GM13977 (cell line): ENCODE measurements at regions not wholly inside any gene's neighbourhood (a gene's known extent, or its start where the extent isn't known, plus 50 kb on each side); places are given as distances from the start of the nearest gene placed in this dataset.

Source experiments
- DNase-seq: peaks from one replicate; pipeline ENCODE4 v3.0.0; 2012; ENCODE audit warnings: low spot score
- CTCF ChIP-seq: IDR thresholded peaks from 2 replicates; pipeline ENCODE4 v1.5.1; 2012; ENCODE audit warnings: mild to moderate bottlenecking, control low read depth; ENCODE audit not compliant: insufficient read depth; ENCODE audit errors: extremely low read depth, missing control alignments
- in situ Hi-C: fragments of 300-500 bp; cut with MboI; formaldehyde crosslinking; loops from one replicate; pipeline ENCODE4 v1.12.0; 2022; ENCODE audit warnings: low sequenced_read_pairs, low pct_unique_long_range_greater_than_20kb, mixed read lengths, inconsistent platforms; ENCODE audit not compliant: unreplicated experiment

DNA sequence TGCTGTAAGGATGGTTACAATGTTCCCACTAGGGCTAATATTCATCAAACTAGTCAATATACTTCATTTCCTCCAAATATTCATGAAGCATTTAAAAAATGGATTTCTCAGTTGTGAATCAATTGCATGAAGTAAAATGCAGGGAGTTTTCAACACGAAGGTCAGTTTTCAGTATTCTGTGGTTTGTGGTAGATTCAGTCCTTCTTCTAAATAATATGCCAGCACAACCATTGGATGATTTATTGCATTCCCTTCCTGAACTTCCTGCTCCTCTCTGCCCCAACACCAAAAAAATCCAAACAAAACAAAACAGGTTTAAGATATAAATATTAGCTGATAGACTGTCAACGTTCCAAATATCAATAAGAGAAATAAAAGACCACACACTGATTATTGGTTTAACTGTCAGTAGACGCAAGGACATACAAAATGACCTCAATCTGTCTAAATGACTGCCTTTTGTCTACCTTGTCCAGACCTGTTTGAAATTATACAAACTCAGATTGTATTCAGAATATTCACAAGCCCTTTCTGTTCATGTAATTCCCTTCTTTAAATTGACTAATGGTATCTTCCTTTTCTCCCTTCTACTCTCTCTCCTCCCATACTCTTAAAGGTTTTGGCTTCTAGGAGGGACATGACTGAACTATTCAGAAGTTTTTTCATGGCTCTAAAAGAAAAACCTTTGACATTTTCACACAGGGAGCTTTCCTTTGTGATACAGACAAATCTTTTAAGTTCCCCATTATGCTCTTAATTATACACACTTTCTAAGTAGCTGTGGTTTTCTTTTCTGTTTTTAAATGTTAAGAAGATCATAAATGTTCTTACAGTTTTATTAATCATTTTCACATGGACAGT lies 92.6 kb upstream of the STT3B start:
- no peak for DNase-seq
- TF ChIP-seq CTCF, result no peak
- in situ Hi-C loops, result no loop called here

DNA sequence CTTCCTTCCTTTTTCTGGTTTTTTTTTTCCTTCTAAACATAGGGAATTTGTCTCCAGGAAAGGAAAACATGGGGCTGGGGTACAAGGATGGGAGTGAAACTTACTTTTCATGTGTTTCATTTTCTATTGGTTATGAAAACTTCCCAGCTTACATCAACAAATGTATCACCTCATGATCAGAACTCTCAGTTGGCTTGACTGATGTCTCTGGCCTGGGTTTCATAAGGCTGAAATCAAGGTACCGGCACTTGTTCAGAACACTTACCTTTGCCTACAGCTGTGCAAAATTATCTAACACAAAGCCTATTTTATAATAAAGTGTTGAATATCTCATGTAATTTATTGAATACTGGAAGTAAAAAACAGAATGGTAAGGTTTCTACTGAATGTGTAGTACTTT lies 91.8 kb upstream of the STT3B start:
- DNase-seq, result no peak
- TF ChIP-seq CTCF, result no peak
- in situ Hi-C loops, result no loop called here

DNA sequence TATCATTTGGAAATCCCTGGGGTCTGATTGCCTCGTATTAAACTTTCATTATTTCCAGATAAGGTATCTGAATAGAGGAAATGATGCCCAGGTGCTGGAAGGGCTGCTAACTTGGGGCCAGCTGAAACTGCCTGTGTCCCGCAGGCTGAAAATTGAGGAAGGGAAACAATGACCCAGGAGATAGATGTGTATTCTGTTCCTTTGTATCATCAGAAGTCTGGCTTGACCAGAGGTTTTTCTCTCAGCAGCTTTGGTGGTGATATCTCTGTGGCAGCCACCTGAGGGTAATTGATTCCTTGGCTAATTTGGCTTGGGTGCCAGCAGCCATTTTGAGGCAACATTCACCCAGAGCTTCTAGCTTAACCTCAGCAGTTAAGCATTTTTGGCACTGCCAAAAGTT lies 90.0 kb upstream of the STT3B start:
- no peak for DNase-seq
- in situ Hi-C loops, result no loop called here
- TF ChIP-seq CTCF, result no peak

DNA sequence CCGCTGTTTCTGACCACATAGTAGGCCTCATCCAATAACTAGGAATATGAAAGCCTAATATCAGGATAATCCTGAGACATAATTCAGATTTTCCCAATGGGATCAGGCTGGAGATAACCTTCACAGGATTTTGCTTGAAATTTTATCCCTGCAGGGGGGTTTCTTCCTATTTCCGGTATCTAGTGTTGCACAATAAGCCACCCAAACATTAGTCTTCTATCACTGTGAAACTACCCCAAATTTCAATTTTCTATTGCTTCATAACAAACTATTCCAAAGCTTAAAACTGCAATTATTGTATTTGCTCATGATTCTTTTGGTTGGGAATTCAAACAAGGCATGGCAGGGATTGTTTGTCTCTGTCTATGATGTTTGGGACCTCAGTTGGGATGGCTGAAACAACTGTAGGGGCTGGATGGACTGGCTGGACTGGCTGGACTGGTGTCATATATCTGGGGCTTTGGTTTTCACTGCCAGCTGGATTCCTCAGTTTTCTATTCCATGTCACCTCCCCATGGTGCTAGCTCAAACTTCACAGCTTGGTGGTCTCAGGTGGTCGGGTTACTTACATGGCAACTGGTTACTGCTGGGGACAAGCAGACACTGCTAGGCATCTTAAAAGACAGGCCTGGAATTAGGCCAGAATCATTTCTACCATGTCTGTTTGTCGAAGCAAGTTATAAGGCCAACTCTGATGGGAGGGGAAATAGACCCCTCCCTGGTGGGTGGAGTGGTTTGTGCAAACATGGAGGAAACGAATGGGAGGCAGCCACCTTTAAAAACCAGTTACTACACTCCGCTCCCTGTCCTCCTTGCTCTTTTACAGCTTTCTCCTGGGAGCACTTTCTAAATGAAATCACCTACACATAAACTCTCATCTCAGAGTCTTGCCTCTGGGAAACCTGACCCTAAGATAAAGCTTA lies 88.2 kb upstream of the STT3B start:
- TF ChIP-seq CTCF, result no peak
- in situ Hi-C loops, result no loop called here
- no peak for DNase-seq

GRCh38 chr3:31445701-31446100 lies 87.0 kb upstream of the STT3B start:
- in situ Hi-C loops, result no loop called here
- no peak for DNase-seq
- TF ChIP-seq CTCF, result no peak

DNA sequence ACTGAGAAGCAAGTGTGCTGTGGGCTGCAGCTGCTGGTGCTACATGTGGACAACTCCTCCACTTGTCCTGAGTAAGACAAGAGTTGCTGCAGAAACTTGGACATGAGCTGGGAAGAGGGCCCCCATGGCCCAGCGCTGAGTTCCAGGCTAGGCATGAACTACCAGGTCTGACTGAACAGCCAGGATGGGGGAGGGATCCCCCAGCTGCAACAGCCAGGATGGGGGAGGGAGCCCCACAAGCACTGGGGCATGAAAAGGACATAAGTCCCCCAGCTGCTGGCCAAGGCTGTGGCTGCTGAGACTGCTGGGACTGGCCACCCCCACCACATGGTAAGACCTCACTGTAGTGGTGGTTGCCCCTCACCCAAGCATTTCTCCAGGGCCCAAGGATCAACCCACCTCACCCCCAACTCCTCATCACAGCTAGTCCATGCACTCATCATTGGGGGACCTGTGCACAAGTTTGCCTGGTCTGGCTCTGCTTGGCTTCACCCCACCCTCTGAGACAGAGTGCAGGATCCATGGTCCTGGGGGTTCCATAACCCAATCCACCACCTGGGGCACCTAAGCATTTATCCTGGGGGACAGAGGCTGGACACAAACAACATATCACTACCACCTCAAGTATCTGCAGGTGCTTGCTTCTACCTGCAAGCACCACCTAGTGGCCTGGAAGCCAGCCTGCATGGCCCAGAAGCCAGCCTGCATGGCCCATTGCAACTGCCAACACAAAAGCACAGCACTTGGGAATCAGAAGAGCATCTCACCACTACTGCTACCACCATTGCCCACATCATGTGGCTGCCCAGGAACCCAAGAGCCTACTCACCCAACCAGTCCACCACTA lies 84.5 kb upstream of the STT3B start:
- in situ Hi-C loops, result no loop called here
- peak; percentile 31 for DNase-seq
- peak; percentile 78 for TF ChIP-seq CTCF
